ENCODE measurements at regions not wholly inside any gene's neighbourhood (a gene's known extent, or its start where the extent isn't known, plus 50 kb on each side); places are given as distances from the start of the nearest gene placed in this dataset.
"Not testable (repeated sequence)": the region's sequence is repeated elsewhere in the genome, so short reads cannot be mapped to it uniquely, and the experiment has no call there.

GRCh38 chr5:126682856-126683255 lies 82.1 kb downstream of the PHAX start:
- H3K4me3 Mint-ChIP-seq (ENCODE audit: unreplicated experiment), result no peak overlapping the region
- no peaks in the 10 kb centered on the region for H3K27me3 Mint-ChIP-seq (ENCODE audit: insufficient read depth, unreplicated experiment)
- no TSS peak for BruUV-seq (replicated peaks)
- no peaks in the 10 kb centered on the region for H3K9me3 Mint-ChIP-seq (ENCODE audit: unreplicated experiment)
- no peak for DNase-seq (ENCODE audit: unreplicated experiment)
- POLR2A ChIA-PET, result interaction anchor here (0.7 to 10.6 kb wide), 2 partner anchors 96 to 205 kb away, joined by 3 to 137 read pairs; partner anchors contain the start of gene LMNB1
- TF ChIP-seq CTCF (IDR thresholded peaks at IDR 0.05; ENCODE audit: unreplicated experiment), result no peak
- intact Hi-C loops (cut with micrococcal nuclease), result no loop called here
- no peaks in the 10 kb centered on the region for H3K36me3 Mint-ChIP-seq (ENCODE audit: insufficient read depth, unreplicated experiment)
- H3K27ac Mint-ChIP-seq (ENCODE audit: low read depth, unreplicated experiment), result no peak overlapping the region
- CTCF ChIA-PET, result interaction anchor here (16.3 kb wide), 1 partner anchor 98 kb away, joined by 456 read pairs; the partner anchor contains the start of gene LMNB1
- H3K4me1 Mint-ChIP-seq (ENCODE audit: insufficient read depth, unreplicated experiment), result no peaks in the 10 kb centered on the region

GRCh38 chr5:126683912-126684311 lies 83.2 kb downstream of the PHAX start:
- no peaks in the 10 kb centered on the region for H3K27me3 Mint-ChIP-seq (ENCODE audit: insufficient read depth, unreplicated experiment)

GRCh38 chr5:126684656-126685442 lies 84.1 kb downstream of the PHAX start:
- H3K4me1 Mint-ChIP-seq (ENCODE audit: insufficient read depth, unreplicated experiment); H3K4me3 Mint-ChIP-seq (ENCODE audit: unreplicated experiment); H3K27ac Mint-ChIP-seq (ENCODE audit: low read depth, unreplicated experiment); intact Hi-C loops (cut with micrococcal nuclease); H3K9me3 Mint-ChIP-seq (ENCODE audit: unreplicated experiment); BruUV-seq (replicated peaks); H3K27me3 Mint-ChIP-seq (ENCODE audit: insufficient read depth, unreplicated experiment); H3K36me3 Mint-ChIP-seq (ENCODE audit: insufficient read depth, unreplicated experiment); DNase-seq (ENCODE audit: unreplicated experiment): not testable (repeated sequence)
- POLR2A ChIA-PET, result interaction anchor here (0.7 to 0.9 kb wide), 2 partner anchors 8 to 93 kb away, joined by 4 to 6 read pairs; no protein-coding TSS in a partner anchor
- CTCF ChIA-PET, result interaction anchor here (0.6 to 16.3 kb wide), 6 partner anchors 8 to 806 kb away, joined by 3 to 456 read pairs (median 8); partner anchors contain the start of gene LMNB1

More at GRCh38 chr5:126683912-126684311, 83.2 kb downstream of the PHAX start:
- intact Hi-C loops (cut with micrococcal nuclease), result no loop called here
- no peak overlapping the region for H3K4me3 Mint-ChIP-seq (ENCODE audit: unreplicated experiment)
- no peak for TF ChIP-seq CTCF (IDR thresholded peaks at IDR 0.05; ENCODE audit: unreplicated experiment)
- no peak overlapping the region for H3K27ac Mint-ChIP-seq (ENCODE audit: low read depth, unreplicated experiment)
- CTCF ChIA-PET, result interaction anchor here (0.9 to 16.3 kb wide), 3 partner anchors 97 to 807 kb away, joined by 3 to 456 read pairs (median 12); partner anchors contain the start of gene LMNB1
- H3K9me3 Mint-ChIP-seq (ENCODE audit: unreplicated experiment), result no peaks in the 10 kb centered on the region
- no TSS peak for BruUV-seq (replicated peaks)
- DNase-seq (ENCODE audit: unreplicated experiment), result no peak
- no peaks in the 10 kb centered on the region for H3K36me3 Mint-ChIP-seq (ENCODE audit: insufficient read depth, unreplicated experiment)
- POLR2A ChIA-PET, result no interaction called here
- H3K4me1 Mint-ChIP-seq (ENCODE audit: insufficient read depth, unreplicated experiment), result no peaks in the 10 kb centered on the region

GRCh38 chr5:126686451-126687126 lies 85.8 kb downstream of the PHAX start:
- no TSS peak for BruUV-seq (replicated peaks)

More at GRCh38 chr5:126686451-126687126, 85.8 kb downstream of the PHAX start:
- no peaks in the 10 kb centered on the region for H3K9me3 Mint-ChIP-seq (ENCODE audit: unreplicated experiment)
- no peaks in the 10 kb centered on the region for H3K27me3 Mint-ChIP-seq (ENCODE audit: insufficient read depth, unreplicated experiment)
- H3K4me1 Mint-ChIP-seq (ENCODE audit: insufficient read depth, unreplicated experiment), result no peaks in the 10 kb centered on the region
- no peak overlapping the region for H3K27ac Mint-ChIP-seq (ENCODE audit: low read depth, unreplicated experiment)
- H3K4me3 Mint-ChIP-seq (ENCODE audit: unreplicated experiment), result no peak overlapping the region
- no peaks in the 10 kb centered on the region for H3K36me3 Mint-ChIP-seq (ENCODE audit: insufficient read depth, unreplicated experiment)
- DNase-seq (ENCODE audit: unreplicated experiment), result no peak
- ChIA-PET POLR2A (no interaction called here), CTCF (interaction anchor here (0.6 to 16.3 kb wide), 3 partner anchors 10 to 163 kb away, joined by 3 to 456 read pairs (median 27); partner anchors contain the start of gene LMNB1)
- intact Hi-C loops (cut with micrococcal nuclease), result no loop called here
- no peak for TF ChIP-seq CTCF (IDR thresholded peaks at IDR 0.05; ENCODE audit: unreplicated experiment)
